Caco-2 (cell line): ENCODE measurements at regions not wholly inside any gene's neighbourhood (a gene's known extent, or its start where the extent isn't known, plus 50 kb on each side); places are given as distances from the start of the nearest gene placed in this dataset.

ENCODE experiments used
- BruUV-seq: library from RNA; stranded (reverse); fragments of 400-500 nt; replicated peaks from 2 replicates; lab custom pipeline; 2021; lab: Mats Ljungman, UMichigan
- CTCF ChIA-PET: fragments of 300-600 bp; sonication (Branson Sonifier 250); formaldehyde crosslinking; loops from one replicate; lab custom pipeline; 2022; ENCODE audit warnings: antibody characterized with exemption; lab: Charles Lee
- POLR2A ChIA-PET: fragments of 300-600 bp; sonication (Branson Sonifier 250); formaldehyde crosslinking; loops from one replicate; lab custom pipeline; 2022; ENCODE audit warnings: antibody characterized with exemption; lab: Charles Lee
- DNase-seq, 2 experiments: peaks; one replicate each; pipeline versions ENCODE4 v3.0.0 to v3.0.0-alpha.2; 2020 to 2022
- H3K27me3 ChIP-seq: replicated peaks from 2 replicates; pipeline ENCODE4 v1.6.0; 2011; ENCODE audit warnings: low read length; ENCODE audit not compliant: control insufficient read depth, insufficient read depth
- H3K36me3 ChIP-seq: 2 replicates; pipeline ENCODE4 v1.5.1; 2011; ENCODE audit warnings: low read length; ENCODE audit not compliant: control insufficient read depth, insufficient read depth
- H3K4me1 ChIP-seq: fragments of 250-450 bp; sonication (Bioruptor Pico); 2 replicates; pipeline ENCODE4 v1.5.1; 2020; ENCODE audit warnings: mild to moderate bottlenecking
- H3K4me3 ChIP-seq: 2 replicates; pipeline ENCODE4 v1.5.1; 2011; ENCODE audit warnings: low read depth, mild to moderate bottlenecking, control low read depth, low read length
- H3K9me3 ChIP-seq: fragments of 250-450 bp; sonication (Bioruptor Pico); 2 replicates; pipeline ENCODE4 v1.5.1; 2020; ENCODE audit warnings: mild to moderate bottlenecking, moderate library complexity
- H3K27ac Mint-ChIP-seq: one replicate; pipeline ENCODE4 v1.8.0; 2022; ENCODE audit warnings: mixed read lengths; ENCODE audit not compliant: unreplicated experiment
- H3K27me3 Mint-ChIP-seq: one replicate; pipeline ENCODE4 v1.8.0; 2022; ENCODE audit warnings: mixed read lengths; ENCODE audit not compliant: insufficient read depth, unreplicated experiment
- H3K36me3 Mint-ChIP-seq: one replicate; pipeline ENCODE4 v1.8.0; 2022; ENCODE audit warnings: mild to moderate bottlenecking, mixed read lengths; ENCODE audit not compliant: insufficient read depth, unreplicated experiment
- H3K4me1 Mint-ChIP-seq: one replicate; pipeline ENCODE4 v1.8.0; 2022; ENCODE audit warnings: low read depth, mixed read lengths; ENCODE audit not compliant: unreplicated experiment
- H3K4me3 Mint-ChIP-seq: one replicate; pipeline ENCODE4 v1.8.0; 2022; ENCODE audit warnings: mild to moderate bottlenecking, moderate library complexity, mixed read lengths; ENCODE audit not compliant: unreplicated experiment
- H3K9me3 Mint-ChIP-seq: one replicate; pipeline ENCODE4 v1.8.0; 2022; ENCODE audit warnings: mixed read lengths; ENCODE audit not compliant: unreplicated experiment
- intact Hi-C: fragments of 100-400 bp; cut with micrococcal nuclease; formaldehyde crosslinking; loops from one replicate; pipeline ENCODE4 v1.10.0; 2022; ENCODE audit not compliant: unreplicated experiment
- TF ChIP-seq, protein P1 (sequence below), 2 experiments: fragments of 200-600 bp in 1 of 2; IDR thresholded peaks; 1 replicate in 1 of 2; 2 replicates in 1 of 2; pipeline versions ENCODE4 v1.5.1 to v1.8.0; 2011 to 2022; ENCODE audit warnings: antibody characterized with exemption in 1 of 2, control low read depth in 1 of 2, inconsistent platforms in 1 of 2, low read depth in 1 of 2, low read length in 1 of 2, mild to moderate bottlenecking in 1 of 2, moderate library complexity in 1 of 2; ENCODE audit not compliant: insufficient read depth in 1 of 2, severe bottlenecking in 1 of 2, unreplicated experiment in 1 of 2

DNA sequence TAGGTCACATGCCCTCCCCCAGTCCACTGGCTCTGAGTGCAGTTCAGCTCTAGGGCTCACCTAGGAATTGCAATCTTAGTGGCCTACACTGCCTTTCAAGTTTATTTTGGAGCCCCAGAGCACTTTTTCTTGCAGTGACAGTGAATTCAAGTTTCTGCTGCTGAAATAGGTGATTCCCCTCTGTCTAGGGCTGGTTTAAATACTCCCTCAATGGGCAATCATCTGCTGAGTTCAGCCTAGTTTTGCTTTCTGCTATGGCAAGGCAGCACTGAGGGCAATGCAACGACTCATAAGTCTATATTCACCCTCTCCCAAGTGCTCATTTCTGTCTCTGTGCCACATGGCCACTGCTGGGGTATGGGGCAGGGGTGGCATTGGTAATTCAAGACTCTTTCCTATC lies 472.6 kb upstream of the RGS18 start:
- no peak overlapping the region for H3K4me3 ChIP-seq
- no peaks in the 10 kb centered on the region for H3K36me3 ChIP-seq
- TF ChIP-seq, protein P1, sequence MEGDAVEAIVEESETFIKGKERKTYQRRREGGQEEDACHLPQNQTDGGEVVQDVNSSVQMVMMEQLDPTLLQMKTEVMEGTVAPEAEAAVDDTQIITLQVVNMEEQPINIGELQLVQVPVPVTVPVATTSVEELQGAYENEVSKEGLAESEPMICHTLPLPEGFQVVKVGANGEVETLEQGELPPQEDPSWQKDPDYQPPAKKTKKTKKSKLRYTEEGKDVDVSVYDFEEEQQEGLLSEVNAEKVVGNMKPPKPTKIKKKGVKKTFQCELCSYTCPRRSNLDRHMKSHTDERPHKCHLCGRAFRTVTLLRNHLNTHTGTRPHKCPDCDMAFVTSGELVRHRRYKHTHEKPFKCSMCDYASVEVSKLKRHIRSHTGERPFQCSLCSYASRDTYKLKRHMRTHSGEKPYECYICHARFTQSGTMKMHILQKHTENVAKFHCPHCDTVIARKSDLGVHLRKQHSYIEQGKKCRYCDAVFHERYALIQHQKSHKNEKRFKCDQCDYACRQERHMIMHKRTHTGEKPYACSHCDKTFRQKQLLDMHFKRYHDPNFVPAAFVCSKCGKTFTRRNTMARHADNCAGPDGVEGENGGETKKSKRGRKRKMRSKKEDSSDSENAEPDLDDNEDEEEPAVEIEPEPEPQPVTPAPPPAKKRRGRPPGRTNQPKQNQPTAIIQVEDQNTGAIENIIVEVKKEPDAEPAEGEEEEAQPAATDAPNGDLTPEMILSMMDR (IDR thresholded peaks at IDR 0.05; ENCODE audit: insufficient read depth in 1 of 2, low read depth in 1 of 2, low read length in 1 of 2, severe bottlenecking in 1 of 2, unreplicated experiment in 1 of 2) = no peak
- intact Hi-C loops = no loop called here
- no peaks in the 10 kb centered on the region for H3K27me3 Mint-ChIP-seq
- no peaks in the 10 kb centered on the region for H3K27me3 ChIP-seq
- no peak overlapping the region for H3K4me3 Mint-ChIP-seq
- ChIA-PET CTCF (no interaction called here), POLR2A (no interaction called here)
- H3K9me3 Mint-ChIP-seq = no peaks in the 10 kb centered on the region
- H3K36me3 Mint-ChIP-seq = no peaks in the 10 kb centered on the region
- H3K4me1 ChIP-seq = no peaks in the 10 kb centered on the region; the same call in 1 of the 2 replicates
- H3K4me1 Mint-ChIP-seq = no peaks in the 10 kb centered on the region
- no peak overlapping the region for H3K27ac Mint-ChIP-seq
- no peaks in the 10 kb centered on the region for H3K9me3 ChIP-seq
- DNase-seq = no peak
- no TSS peak for BruUV-seq

DNA sequence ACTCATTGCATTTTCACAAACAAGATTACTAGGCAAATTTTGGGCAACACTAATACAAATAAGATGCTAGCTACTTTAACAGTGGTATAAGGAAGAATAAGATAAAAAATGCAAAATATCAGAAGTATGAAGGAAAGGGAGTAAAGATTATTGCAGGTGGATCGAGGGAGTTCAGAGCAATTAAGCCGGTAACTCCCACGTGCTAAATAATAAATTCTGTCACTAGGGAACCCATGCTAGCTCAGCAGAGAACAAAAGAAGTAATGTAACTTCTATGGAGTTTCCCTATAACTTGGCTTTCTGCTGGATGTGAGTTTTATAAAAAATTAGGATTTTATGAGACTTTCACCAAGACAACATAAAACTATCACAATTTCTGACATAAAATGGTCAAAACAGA lies 470.5 kb upstream of the RGS18 start:
- no peaks in the 10 kb centered on the region for H3K4me1 Mint-ChIP-seq
- TF ChIP-seq, protein P1 (IDR thresholded peaks at IDR 0.05; ENCODE audit: insufficient read depth in 1 of 2, low read depth in 1 of 2, low read length in 1 of 2, severe bottlenecking in 1 of 2, unreplicated experiment in 1 of 2) = no peak
- H3K27ac Mint-ChIP-seq = no peak overlapping the region
- Histone ChIP-seq H3K27me3 (no peaks in the 10 kb centered on the region), H3K4me3 (no peak overlapping the region), H3K4me1 (no peaks in the 10 kb centered on the region; the same call in 1 of the 2 replicates), H3K9me3 (no peaks in the 10 kb centered on the region), H3K36me3 (no peaks in the 10 kb centered on the region)
- CTCF ChIA-PET = no interaction called here
- DNase-seq = no peak
- H3K4me3 Mint-ChIP-seq = no peak overlapping the region
- intact Hi-C loops = no loop called here
- peaks cover 2% of the 10 kb centered on the region for H3K9me3 Mint-ChIP-seq
- no peaks in the 10 kb centered on the region for H3K36me3 Mint-ChIP-seq
- BruUV-seq = no TSS peak
- H3K27me3 Mint-ChIP-seq = no peaks in the 10 kb centered on the region
- POLR2A ChIA-PET = no interaction called here

DNA sequence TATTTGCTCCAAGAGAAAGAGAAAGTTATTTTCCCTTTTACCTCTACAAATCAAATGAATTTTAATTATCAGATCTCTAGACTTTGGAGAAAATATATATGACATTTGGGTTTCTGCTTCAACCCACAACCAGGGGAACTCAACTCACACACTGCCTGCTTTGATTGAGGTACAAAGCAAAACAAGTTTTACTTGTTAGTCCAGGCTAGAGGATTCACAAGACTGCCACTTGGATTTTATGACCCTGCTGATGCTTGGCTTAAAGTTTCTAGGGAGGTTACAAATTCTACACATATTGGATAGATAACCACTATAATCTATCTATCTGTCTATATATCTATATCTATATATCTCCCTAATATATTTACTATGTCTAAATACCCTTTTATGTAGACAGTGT lies 467.3 kb upstream of the RGS18 start:
- H3K36me3 Mint-ChIP-seq = no peaks in the 10 kb centered on the region
- peaks cover 10% of the 10 kb centered on the region for H3K9me3 Mint-ChIP-seq
- H3K9me3 ChIP-seq = peaks cover 7% of the 10 kb centered on the region; the same call in 1 of the 2 replicates
- TF ChIP-seq, protein P1 (IDR thresholded peaks at IDR 0.05; ENCODE audit: insufficient read depth in 1 of 2, low read depth in 1 of 2, low read length in 1 of 2, severe bottlenecking in 1 of 2, unreplicated experiment in 1 of 2) = no peak
- ChIA-PET CTCF (no interaction called here), POLR2A (no interaction called here)
- no peaks in the 10 kb centered on the region for H3K36me3 ChIP-seq
- H3K4me3 Mint-ChIP-seq = no peak overlapping the region
- no peaks in the 10 kb centered on the region for H3K27me3 ChIP-seq
- DNase-seq = no peak
- no peaks in the 10 kb centered on the region for H3K4me1 Mint-ChIP-seq
- no peaks in the 10 kb centered on the region for H3K27me3 Mint-ChIP-seq
- BruUV-seq = no TSS peak
- H3K4me1 ChIP-seq = peaks cover 4% of the 10 kb centered on the region
- H3K27ac Mint-ChIP-seq = no peak overlapping the region
- intact Hi-C loops = no loop called here
- no peak overlapping the region for H3K4me3 ChIP-seq
